HUES6 (cell line): ENCODE measurements at regions not wholly inside any gene's neighbourhood (a gene's known extent, or its start where the extent isn't known, plus 50 kb on each side); places are given as distances from the start of the nearest gene placed in this dataset.
"Not testable (repeated sequence)": the region's sequence is repeated elsewhere in the genome, so short reads cannot be mapped to it uniquely, and the experiment has no call there.

Source experiments
- H3K27ac ChIP-seq: 2 replicates; pipeline ENCODE4 v1.7.0; 2013; ENCODE audit warnings: low read depth, mild to moderate bottlenecking, low read length, inconsistent platforms
- H3K27me3 ChIP-seq: 2 replicates; pipeline ENCODE4 v1.6.1; 2013; ENCODE audit warnings: low read length; ENCODE audit not compliant: control insufficient read depth, insufficient read depth
- H3K36me3 ChIP-seq: 2 replicates; pipeline ENCODE4 v1.6.1; 2013; ENCODE audit warnings: low read length; ENCODE audit not compliant: control insufficient read depth, insufficient read depth
- H3K4me1 ChIP-seq: 2 replicates; pipeline ENCODE4 v1.6.1; 2013; ENCODE audit warnings: low read length; ENCODE audit not compliant: control insufficient read depth, insufficient read depth
- H3K4me3 ChIP-seq: 2 replicates; pipeline ENCODE4 v1.5.1; 2013; ENCODE audit warnings: low read depth, low read length
- H3K9ac ChIP-seq: one replicate; pipeline ENCODE4 v1.6.1; 2013; ENCODE audit warnings: mild to moderate bottlenecking, low read length
- H3K9me3 ChIP-seq: 2 replicates; pipeline ENCODE4 v1.6.1; 2013; ENCODE audit warnings: low read depth, low read length; ENCODE audit not compliant: control insufficient read depth, insufficient read depth

GRCh38 chr11:57920971-57921370 lies 102.7 kb upstream of the OR9Q1 start:
- Histone ChIP-seq H3K9ac (no peak overlapping the region), H3K27me3 (no peaks in the 10 kb centered on the region), H3K9me3 (no peaks in the 10 kb centered on the region), H3K27ac (no peak overlapping the region), H3K4me1 (no peaks in the 10 kb centered on the region), H3K4me3 (no peak overlapping the region), H3K36me3 (no peaks in the 10 kb centered on the region)

- H3K36me3 ChIP-seq = no peaks in the 10 kb centered on the region
- H3K9ac ChIP-seq = no peak overlapping the region
- H3K4me1 ChIP-seq = no peaks in the 10 kb centered on the region
- H3K27me3 ChIP-seq = no peaks in the 10 kb centered on the region
- H3K9me3 ChIP-seq = no peaks in the 10 kb centered on the region
- no peak overlapping the region for H3K4me3 ChIP-seq
- no peak overlapping the region for H3K27ac ChIP-seq
These were observed 91.6 kb upstream of the OR9Q1 start for GRCh38 chr11:57932105-57932504.

GRCh38 chr11:57935402-57936049 lies 88.2 kb upstream of the OR9Q1 start:
- no peaks in the 10 kb centered on the region for H3K9me3 ChIP-seq
- no peaks in the 10 kb centered on the region for H3K36me3 ChIP-seq
- no peaks in the 10 kb centered on the region for H3K27me3 ChIP-seq
- no peak overlapping the region for H3K9ac ChIP-seq
- no peak overlapping the region for H3K4me3 ChIP-seq
- no peaks in the 10 kb centered on the region for H3K4me1 ChIP-seq
- H3K27ac ChIP-seq = no peak overlapping the region

- Histone ChIP-seq H3K4me3 (no peak overlapping the region), H3K36me3 (no peaks in the 10 kb centered on the region), H3K27me3 (no peaks in the 10 kb centered on the region), H3K27ac (no peak overlapping the region), H3K4me1 (no peaks in the 10 kb centered on the region), H3K9me3 (no peaks in the 10 kb centered on the region), H3K9ac (no peak overlapping the region)
These were observed 87.6 kb upstream of the OR9Q1 start for GRCh38 chr11:57936050-57936418.

GRCh38 chr11:57937431-57937830 lies 86.2 kb upstream of the OR9Q1 start:
- H3K4me3 ChIP-seq = no peak overlapping the region
- no peaks in the 10 kb centered on the region for H3K36me3 ChIP-seq
- 0 out of 2 replicates have a peak, but pooled peaks cover 1% of the 10 kb centered on the region for H3K9me3 ChIP-seq
- H3K27ac ChIP-seq = no peak overlapping the region
- H3K27me3 ChIP-seq = no peaks in the 10 kb centered on the region
- H3K9ac ChIP-seq = no peak overlapping the region
- no peaks in the 10 kb centered on the region for H3K4me1 ChIP-seq

GRCh38 chr11:57938351-57938750 lies 85.3 kb upstream of the OR9Q1 start:
- 0 out of 2 replicates have a peak, but pooled peaks cover 5% of the 10 kb centered on the region for H3K9me3 ChIP-seq
- no peaks in the 10 kb centered on the region for H3K27me3 ChIP-seq
- H3K4me1 ChIP-seq = no peaks in the 10 kb centered on the region
- H3K36me3 ChIP-seq = no peaks in the 10 kb centered on the region
- no peak overlapping the region for H3K9ac ChIP-seq
- H3K27ac ChIP-seq = no peak overlapping the region
- H3K4me3 ChIP-seq = no peak overlapping the region

- H3K9me3 ChIP-seq = peaks cover 10% of the 10 kb centered on the region; the same call in 1 of the 2 replicates
- H3K27me3 ChIP-seq = no peaks in the 10 kb centered on the region
- no peaks in the 10 kb centered on the region for H3K4me1 ChIP-seq
- H3K36me3 ChIP-seq = no peaks in the 10 kb centered on the region
- H3K9ac ChIP-seq = no peak overlapping the region
- no peak overlapping the region for H3K27ac ChIP-seq
- H3K4me3 ChIP-seq = no peak overlapping the region
These were observed 83.5 kb upstream of the OR9Q1 start for GRCh38 chr11:57940044-57940756.

GRCh38 chr11:57941875-57942274 lies 81.8 kb upstream of the OR9Q1 start:
- Histone ChIP-seq H3K27ac (no peak overlapping the region), H3K4me1 (no peaks in the 10 kb centered on the region), H3K36me3 (no peaks in the 10 kb centered on the region), H3K9me3 (peaks cover 12% of the 10 kb centered on the region; the same call in 1 of the 2 replicates), H3K9ac (no peak overlapping the region), H3K27me3 (no peaks in the 10 kb centered on the region), H3K4me3 (no peak overlapping the region)

GRCh38 chr11:57942808-57943207 lies 80.9 kb upstream of the OR9Q1 start:
- no peak overlapping the region for H3K9ac ChIP-seq
- no peak overlapping the region for H3K4me3 ChIP-seq
- no peaks in the 10 kb centered on the region for H3K36me3 ChIP-seq
- H3K4me1 ChIP-seq = no peaks in the 10 kb centered on the region
- H3K27me3 ChIP-seq = no peaks in the 10 kb centered on the region
- H3K9me3 ChIP-seq = peaks cover 12% of the 10 kb centered on the region; the same call in 1 of the 2 replicates
- no peak overlapping the region for H3K27ac ChIP-seq

- not testable (repeated sequence) for H3K27me3 ChIP-seq, H3K9ac ChIP-seq, H3K4me3 ChIP-seq, H3K4me1 ChIP-seq, H3K36me3 ChIP-seq, H3K27ac ChIP-seq
- peaks cover 12% of the 10 kb centered on the region; the same call in 1 of the 2 replicates for H3K9me3 ChIP-seq
These were observed 79.9 kb upstream of the OR9Q1 start for GRCh38 chr11:57943766-57944165.

GRCh38 chr11:57946628-57947027 lies 77.1 kb upstream of the OR9Q1 start:
- no peak overlapping the region for H3K27ac ChIP-seq
- no peaks in the 10 kb centered on the region for H3K4me1 ChIP-seq
- H3K36me3 ChIP-seq = no peaks in the 10 kb centered on the region
- no peak overlapping the region for H3K9ac ChIP-seq
- peaks cover 12% of the 10 kb centered on the region; the same call in 1 of the 2 replicates for H3K9me3 ChIP-seq
- no peaks in the 10 kb centered on the region for H3K27me3 ChIP-seq
- H3K4me3 ChIP-seq = no peak overlapping the region
